HG03469 (cell line): ENCODE measurements at regions not wholly inside any gene's neighbourhood (a gene's known extent, or its start where the extent isn't known, plus 50 kb on each side); places are given as distances from the start of the nearest gene placed in this dataset.
A peak's percentile ranks its signal among the peaks of the same experiment; 100 is the strongest.
"Not testable (repeated sequence)": the region's sequence is repeated elsewhere in the genome, so short reads cannot be mapped to it uniquely, and the experiment has no call there.

Source experiments
- ATAC-seq: cut with Tn5 transposase; IDR thresholded peaks from one replicate; pipeline ENCODE4 v1.9.1; 2021; ENCODE audit warnings: mild to moderate bottlenecking, moderate library complexity, moderate number of reproducible peaks; ENCODE audit not compliant: unreplicated experiment

- ATAC-seq, result no peak
Observed at GRCh38 chr12:75742048-75742447, 230.6 kb upstream of the KRR1 start.

- ATAC-seq, result no peak
Observed at GRCh38 chr12:75739912-75740311, 228.5 kb upstream of the KRR1 start.

GRCh38 chr12:75739098-75739497 lies 227.7 kb upstream of the KRR1 start:
- ATAC-seq, result not testable (repeated sequence)

- ATAC-seq, result peak; percentile 99
Observed at GRCh38 chr12:75738486-75738885, 227.1 kb upstream of the KRR1 start.

GRCh38 chr12:75735853-75736252 lies 224.4 kb upstream of the KRR1 start:
- no peak for ATAC-seq

- no peak for ATAC-seq
Observed at GRCh38 chr12:75728826-75729225, 217.4 kb upstream of the KRR1 start.

- no peak for ATAC-seq
Observed at GRCh38 chr12:75727577-75727976, 216.2 kb upstream of the KRR1 start.

GRCh38 chr12:75725521-75726111 lies 214.2 kb upstream of the KRR1 start:
- no peak for ATAC-seq

GRCh38 chr12:75724928-75725312 lies 213.5 kb upstream of the KRR1 start:
- no peak for ATAC-seq

GRCh38 chr12:75724307-75724927 lies 213.0 kb upstream of the KRR1 start:
- no peak for ATAC-seq

- ATAC-seq, result peak; percentile 72
Observed at GRCh38 chr12:75722714-75723200, 211.3 kb upstream of the KRR1 start.

- no peak for ATAC-seq
Observed at GRCh38 chr12:75721796-75722195, 210.4 kb upstream of the KRR1 start.

GRCh38 chr12:75720812-75721641 lies 209.6 kb upstream of the KRR1 start:
- ATAC-seq, result no peak

- no peak for ATAC-seq
Observed at GRCh38 chr12:75717902-75718301, 206.5 kb upstream of the KRR1 start.

GRCh38 chr12:75716291-75717025 lies 205.0 kb upstream of the KRR1 start:
- ATAC-seq, result no peak

GRCh38 chr12:75715682-75716081 lies 204.3 kb upstream of the KRR1 start:
- no peak for ATAC-seq

- no peak for ATAC-seq
Observed at GRCh38 chr12:75715323-75715644, 203.9 kb upstream of the KRR1 start.

GRCh38 chr12:75714462-75715322 lies 203.3 kb upstream of the KRR1 start:
- no peak for ATAC-seq

- no peak for ATAC-seq
Observed at GRCh38 chr12:75713434-75713833, 202.0 kb upstream of the KRR1 start.

- no peak for ATAC-seq
Observed at GRCh38 chr12:75712223-75712622, 200.8 kb upstream of the KRR1 start.
